ENCODE measurements at regions not wholly inside any gene's neighbourhood (a gene's known extent, or its start where the extent isn't known, plus 50 kb on each side); places are given as distances from the start of the nearest gene placed in this dataset.

- peaks cover 8% of the 10 kb centered on the region for H3K27me3 Mint-ChIP-seq (ENCODE audit: low read depth, unreplicated experiment)
- DNase-seq (ENCODE audit: low read depth) (no peak), FAIRE-seq (no peak)
- no peak overlapping the region for H3K9ac ChIP-seq (ENCODE audit: low read length)
- no peak overlapping the region for H3K27ac Mint-ChIP-seq (ENCODE audit: unreplicated experiment)
- no peaks in the 10 kb centered on the region for H3K36me3 ChIP-seq (ENCODE audit: insufficient read depth, low read length)
- no peak overlapping the region for H3K4me3 ChIP-seq (ENCODE audit: insufficient read depth, low read depth, low read length)
- TF ChIP-seq EZH2 (IDR thresholded peaks at IDR 0.05; ENCODE audit: insufficient read depth, low read length) (no peak), CTCF (IDR thresholded peaks at IDR 0.05; ENCODE audit: insufficient read depth, low read depth, low read length) (no peak)
- peaks cover 3% of the 10 kb centered on the region for H3K36me3 Mint-ChIP-seq (ENCODE audit: low read depth, unreplicated experiment)
- H3K4me3 Mint-ChIP-seq (ENCODE audit: unreplicated experiment): no peak overlapping the region
- no peaks in the 10 kb centered on the region for H3K9me3 ChIP-seq (ENCODE audit: insufficient read depth, low read depth, low read length)
- no peak overlapping the region for H2AFZ ChIP-seq (ENCODE audit: low read depth, low read length)
- peaks cover 7% of the 10 kb centered on the region for H3K4me1 Mint-ChIP-seq (ENCODE audit: low read depth, unreplicated experiment)
- no peak overlapping the region for H3K27ac ChIP-seq (ENCODE audit: low read depth, low read length)
- no peaks in the 10 kb centered on the region for H3K79me2 ChIP-seq (ENCODE audit: insufficient read depth, low read length)
- H4K20me1 ChIP-seq (ENCODE audit: insufficient read depth, low read length): no peaks in the 10 kb centered on the region
- peaks cover 2% of the 10 kb centered on the region for H3K27me3 ChIP-seq (ENCODE audit: insufficient read depth, low read length)
- no peaks in the 10 kb centered on the region for H3K4me1 ChIP-seq (ENCODE audit: insufficient read depth, low read length)
- no peak overlapping the region for H3K4me2 ChIP-seq (ENCODE audit: low read length)
- peaks cover 3% of the 10 kb centered on the region for H3K9me3 Mint-ChIP-seq (ENCODE audit: unreplicated experiment)
These were observed 114.2 kb downstream of the FCRL5 start for GRCh38 chr1:157438146-157438545.

GRCh38 chr1:157437296-157437695, 115.0 kb downstream of the FCRL5 start:
- Histone ChIP-seq H3K79me2 (ENCODE audit: insufficient read depth, low read length) (no peaks in the 10 kb centered on the region), H3K36me3 (ENCODE audit: insufficient read depth, low read length) (no peaks in the 10 kb centered on the region), H3K4me2 (ENCODE audit: low read length) (no peak overlapping the region), H3K9me3 (ENCODE audit: insufficient read depth, low read depth, low read length) (no peaks in the 10 kb centered on the region), H4K20me1 (ENCODE audit: insufficient read depth, low read length) (no peaks in the 10 kb centered on the region), H3K27me3 (ENCODE audit: insufficient read depth, low read length) (peaks cover 2% of the 10 kb centered on the region), H3K27ac (ENCODE audit: low read depth, low read length) (no peak overlapping the region), H3K9ac (ENCODE audit: low read length) (no peak overlapping the region), H3K4me3 (ENCODE audit: insufficient read depth, low read depth, low read length) (no peak overlapping the region), H3K4me1 (ENCODE audit: insufficient read depth, low read length) (no peaks in the 10 kb centered on the region), H2AFZ (ENCODE audit: low read depth, low read length) (no peak overlapping the region)
- DNase-seq (ENCODE audit: low read depth): no peak
- H3K4me3 Mint-ChIP-seq (ENCODE audit: unreplicated experiment): no peak overlapping the region
- peaks cover 3% of the 10 kb centered on the region for H3K9me3 Mint-ChIP-seq (ENCODE audit: unreplicated experiment)
- H3K27me3 Mint-ChIP-seq (ENCODE audit: low read depth, unreplicated experiment): peaks cover 8% of the 10 kb centered on the region
- TF ChIP-seq CTCF (IDR thresholded peaks at IDR 0.05; ENCODE audit: insufficient read depth, low read depth, low read length) (no peak), EZH2 (IDR thresholded peaks at IDR 0.05; ENCODE audit: insufficient read depth, low read length) (no peak)
- no peak overlapping the region for H3K27ac Mint-ChIP-seq (ENCODE audit: unreplicated experiment)
- H3K4me1 Mint-ChIP-seq (ENCODE audit: low read depth, unreplicated experiment): peaks cover 5% of the 10 kb centered on the region
- peaks cover 3% of the 10 kb centered on the region for H3K36me3 Mint-ChIP-seq (ENCODE audit: low read depth, unreplicated experiment)
- FAIRE-seq: no peak

- Histone ChIP-seq H3K9ac (ENCODE audit: low read length) (no peak overlapping the region), H3K27ac (ENCODE audit: low read depth, low read length) (no peak overlapping the region), H4K20me1 (ENCODE audit: insufficient read depth, low read length) (no peaks in the 10 kb centered on the region), H3K4me1 (ENCODE audit: insufficient read depth, low read length) (no peaks in the 10 kb centered on the region), H3K4me2 (ENCODE audit: low read length) (no peak overlapping the region), H3K27me3 (ENCODE audit: insufficient read depth, low read length) (no peaks in the 10 kb centered on the region), H3K79me2 (ENCODE audit: insufficient read depth, low read length) (no peaks in the 10 kb centered on the region), H2AFZ (ENCODE audit: low read depth, low read length) (no peak overlapping the region), H3K9me3 (ENCODE audit: insufficient read depth, low read depth, low read length) (no peaks in the 10 kb centered on the region), H3K4me3 (ENCODE audit: insufficient read depth, low read depth, low read length) (no peak overlapping the region), H3K36me3 (ENCODE audit: insufficient read depth, low read length) (no peaks in the 10 kb centered on the region)
- FAIRE-seq (no peak), DNase-seq (ENCODE audit: low read depth) (no peak)
- Mint-ChIP-seq H3K27me3 (ENCODE audit: low read depth, unreplicated experiment) (peaks cover 8% of the 10 kb centered on the region), H3K27ac (ENCODE audit: unreplicated experiment) (no peak overlapping the region), H3K9me3 (ENCODE audit: unreplicated experiment) (peaks cover 3% of the 10 kb centered on the region), H3K4me1 (ENCODE audit: low read depth, unreplicated experiment) (peaks cover 5% of the 10 kb centered on the region), H3K36me3 (ENCODE audit: low read depth, unreplicated experiment) (peaks cover 1% of the 10 kb centered on the region), H3K4me3 (ENCODE audit: unreplicated experiment) (no peak overlapping the region)
- no peak for TF ChIP-seq CTCF (IDR thresholded peaks at IDR 0.05; ENCODE audit: insufficient read depth, low read depth, low read length)
- no peak for TF ChIP-seq EZH2 (IDR thresholded peaks at IDR 0.05; ENCODE audit: insufficient read depth, low read length)
These were observed 120.6 kb downstream of the FCRL5 start for GRCh38 chr1:157431751-157432150.
